Mesendoderm (in vitro differentiated cells): ENCODE measurements at regions not wholly inside any gene's neighbourhood (a gene's known extent, or its start where the extent isn't known, plus 50 kb on each side); places are given as distances from the start of the nearest gene placed in this dataset.
"Not testable (repeated sequence)": the region's sequence is repeated elsewhere in the genome, so short reads cannot be mapped to it uniquely, and the experiment has no call there.

Experiments used
- DNase-seq: peaks from one replicate; pipeline ENCODE4 v3.0.0; 2013
- H2AK5ac ChIP-seq: 2 replicates; pipeline ENCODE4 v1.6.1; 2013; ENCODE audit warnings: low read length, inconsistent platforms
- H2BK120ac ChIP-seq: 2 replicates; pipeline ENCODE4 v1.6.1; 2013; ENCODE audit warnings: low read depth, mild to moderate bottlenecking, low read length, moderate library complexity, mixed read lengths
- H2BK15ac ChIP-seq: replicated peaks from 2 replicates; pipeline ENCODE4 v1.6.1; 2013; ENCODE audit warnings: low read depth, mild to moderate bottlenecking, moderate library complexity
- H2BK5ac ChIP-seq: 2 replicates; pipeline ENCODE4 v1.6.1; 2013; ENCODE audit warnings: low read length, inconsistent platforms
- H3K18ac ChIP-seq: 2 replicates; pipeline ENCODE4 v1.6.1; 2013; ENCODE audit warnings: mild to moderate bottlenecking, low read length, mixed read lengths
- H3K23ac ChIP-seq: one replicate; pipeline ENCODE4 v1.6.1; 2013; ENCODE audit warnings: low read length
- H3K27ac ChIP-seq: 2 replicates; pipeline ENCODE4 v1.5.1; 2013; ENCODE audit warnings: low read depth, mild to moderate bottlenecking, inconsistent platforms, low read length, moderate library complexity
- H3K27me3 ChIP-seq: 2 replicates; pipeline ENCODE4 v1.6.1; 2013; ENCODE audit warnings: low read length, control low read depth, mild to moderate bottlenecking, inconsistent platforms; ENCODE audit not compliant: insufficient read depth, poor library complexity
- H3K36me3 ChIP-seq: 2 replicates; pipeline ENCODE4 v1.6.1; 2013; ENCODE audit warnings: low read length, inconsistent platforms; ENCODE audit not compliant: control insufficient read depth, insufficient read depth
- H3K4ac ChIP-seq: one replicate; pipeline ENCODE4 v1.6.1; 2013; ENCODE audit warnings: low read depth, mild to moderate bottlenecking, low read length, moderate library complexity
- H3K4me1 ChIP-seq: 2 replicates; pipeline ENCODE4 v1.6.1; 2013; ENCODE audit warnings: low read depth, low read length, inconsistent platforms; ENCODE audit not compliant: control insufficient read depth
- H3K4me2 ChIP-seq: 2 replicates; pipeline ENCODE4 v1.6.1; 2013; ENCODE audit warnings: low read length
- H3K4me3 ChIP-seq: 2 replicates; pipeline ENCODE4 v1.5.1; 2013; ENCODE audit warnings: mild to moderate bottlenecking, low read length
- H3K56ac ChIP-seq: one replicate; pipeline ENCODE4 v1.6.1; 2013; ENCODE audit warnings: low read length
- H3K79me1 ChIP-seq: 2 replicates; pipeline ENCODE4 v1.6.1; 2013; ENCODE audit warnings: low read length, inconsistent platforms
- H3K79me2 ChIP-seq: 2 replicates; pipeline ENCODE4 v1.6.1; 2013; ENCODE audit warnings: mild to moderate bottlenecking, low read length; ENCODE audit not compliant: control insufficient read depth, insufficient read depth
- H3K9ac ChIP-seq: 2 replicates; pipeline ENCODE4 v1.6.1; 2013; ENCODE audit warnings: low read length, inconsistent platforms
- H4K5ac ChIP-seq: one replicate; pipeline ENCODE4 v1.6.1; 2013; ENCODE audit warnings: low read length
- H4K8ac ChIP-seq: one replicate; pipeline ENCODE4 v1.6.1; 2013; ENCODE audit warnings: low read depth, mild to moderate bottlenecking, control low read depth, low read length, moderate library complexity
- WGBS: extraction: QIAGEN DNeasy Blood & Tissue Kit; methylation state at CpG from one replicate; pipeline ENCODE4 v1.1.7; 2013; ENCODE audit warnings: low lambda C conversion rate, missing lambda C conversion rate; ENCODE audit not compliant: insufficient coverage; ENCODE audit errors: extremely low coverage; 5-methylcytosine and 5-hydroxymethylcytosine counted together

DNA sequence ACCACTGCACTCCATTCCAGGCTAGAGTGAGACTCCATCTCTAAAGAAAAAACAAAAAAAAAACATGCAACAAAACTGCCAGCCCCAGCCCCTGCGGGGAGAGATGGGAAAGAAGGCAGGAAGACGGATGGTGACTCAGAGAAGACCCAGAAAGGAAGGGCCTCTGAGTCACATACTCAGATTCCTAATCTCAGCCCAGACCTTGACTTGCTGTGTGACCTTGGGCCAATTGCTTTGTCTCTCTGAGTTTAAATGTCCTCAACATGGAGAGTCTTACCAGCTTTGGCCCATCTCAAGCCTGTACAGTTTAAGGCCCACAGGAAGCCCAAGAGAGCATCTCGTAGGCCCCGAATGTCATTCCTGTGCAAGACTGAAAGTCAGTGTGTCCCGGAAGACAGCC lies 86.5 kb upstream of the LHX1 start:
- H3K4ac ChIP-seq = peak overlapping the region; percentile 96
- peak overlapping the region; percentile 88 for H3K56ac ChIP-seq
- H2AK5ac ChIP-seq = peak overlapping the region; percentile 10
- H4K8ac ChIP-seq = no peak overlapping the region
- peak overlapping the region; percentile 83 for H3K23ac ChIP-seq
- no peaks in the 10 kb centered on the region for H3K36me3 ChIP-seq
- H3K9ac ChIP-seq = peak overlapping the region; percentile 26
- H3K4me2 ChIP-seq = no peak overlapping the region
- no peaks in the 10 kb centered on the region for H3K79me2 ChIP-seq
- peak; percentile 82 for DNase-seq
- WGBS = no CpG with 5 or more reads among the region's 5 CpGs
- peaks cover 31% of the 10 kb centered on the region for H3K4me1 ChIP-seq
- H2BK15ac ChIP-seq = no peak overlapping the region
- peak overlapping the region; percentile 87 for H3K27ac ChIP-seq
- H3K27me3 ChIP-seq = no peaks in the 10 kb centered on the region
- H2BK120ac ChIP-seq = peak overlapping the region; percentile 73
- H2BK5ac ChIP-seq = peak overlapping the region; percentile 90
- no peaks in the 10 kb centered on the region for H3K79me1 ChIP-seq
- no peak overlapping the region for H3K4me3 ChIP-seq
- H4K5ac ChIP-seq = peak overlapping the region; percentile 71
- H3K18ac ChIP-seq = peak overlapping the region; percentile 77

DNA sequence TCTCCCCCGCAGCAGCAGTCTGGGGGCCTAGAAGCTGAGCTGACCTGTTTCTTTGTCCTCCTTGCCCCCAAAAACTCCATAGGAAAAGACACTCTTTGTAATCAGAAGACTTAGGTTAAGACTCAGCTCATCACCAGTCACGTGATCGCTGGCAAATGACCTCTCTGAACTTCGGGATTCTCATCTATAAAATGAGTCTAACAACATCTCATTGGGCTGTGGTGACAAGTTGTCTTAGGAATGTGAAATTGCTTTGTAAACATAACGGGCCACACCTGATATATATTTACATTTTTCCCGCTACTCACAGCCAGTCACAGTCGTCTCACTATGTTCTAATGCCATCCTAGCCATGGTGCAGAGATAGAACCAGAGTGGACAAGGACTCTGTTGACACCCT lies 86.0 kb upstream of the LHX1 start:
- H3K79me1 ChIP-seq = no peaks in the 10 kb centered on the region
- no peak for DNase-seq
- H3K4me2 ChIP-seq = no peak overlapping the region
- H2BK120ac ChIP-seq = peak overlapping the region; percentile 7
- H2BK5ac ChIP-seq = peak overlapping the region; percentile 90
- H2AK5ac ChIP-seq = peak overlapping the region; percentile 99
- H3K4me1 ChIP-seq = peaks cover 27% of the 10 kb centered on the region
- no peak overlapping the region for H2BK15ac ChIP-seq
- WGBS = no CpG with 5 or more reads among the region's 7 CpGs
- no peaks in the 10 kb centered on the region for H3K79me2 ChIP-seq
- H4K5ac ChIP-seq = peak overlapping the region; percentile 71
- peak overlapping the region; percentile 88 for H3K56ac ChIP-seq
- H3K36me3 ChIP-seq = no peaks in the 10 kb centered on the region
- H3K4me3 ChIP-seq = no peak overlapping the region
- peak overlapping the region; percentile 87 for H3K27ac ChIP-seq
- no peaks in the 10 kb centered on the region for H3K27me3 ChIP-seq
- peak overlapping the region; percentile 83 for H3K23ac ChIP-seq
- H3K9ac ChIP-seq = peak overlapping the region; percentile 26
- H3K4ac ChIP-seq = peak overlapping the region; percentile 96
- peak overlapping the region; percentile 28 for H3K18ac ChIP-seq
- no peak overlapping the region for H4K8ac ChIP-seq

GRCh38 chr17:36852478-36852877 lies 84.8 kb upstream of the LHX1 start:
- H3K4me1 ChIP-seq = peaks cover 22% of the 10 kb centered on the region
- H4K5ac ChIP-seq, DNase-seq, H2BK5ac ChIP-seq, H3K4me2 ChIP-seq, H3K27me3 ChIP-seq, H2AK5ac ChIP-seq, H3K9ac ChIP-seq, H3K4ac ChIP-seq, H3K56ac ChIP-seq, H2BK120ac ChIP-seq, H3K18ac ChIP-seq, H3K4me3 ChIP-seq, H4K8ac ChIP-seq, H3K79me1 ChIP-seq, H3K27ac ChIP-seq, H3K79me2 ChIP-seq, H3K23ac ChIP-seq, H2BK15ac ChIP-seq, H3K36me3 ChIP-seq: not testable (repeated sequence)
- WGBS = no CpG with 5 or more reads among the region's 1 CpG

DNA sequence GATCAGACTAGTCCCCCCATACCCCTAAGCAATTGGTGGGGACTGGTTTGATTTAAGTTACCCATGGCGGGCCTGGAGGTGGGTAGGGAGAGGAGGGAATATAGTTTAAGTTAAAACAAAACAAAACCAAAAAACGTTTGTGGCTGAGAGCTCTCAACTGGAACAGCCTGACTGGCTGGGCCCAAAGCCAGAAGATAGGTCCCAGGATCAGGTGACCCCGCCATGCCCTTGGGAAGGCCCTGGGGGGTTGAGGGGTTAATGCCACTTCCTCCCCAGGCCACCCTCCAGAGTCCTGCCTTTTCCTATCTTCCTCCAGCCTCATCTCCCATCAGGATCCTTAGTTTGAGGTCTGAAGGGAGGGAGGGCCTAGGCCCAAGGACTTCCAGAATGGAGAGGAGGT lies 82.3 kb upstream of the LHX1 start:
- H4K5ac ChIP-seq = no peak overlapping the region
- peak overlapping the region; percentile 68 for H3K56ac ChIP-seq
- H3K4ac ChIP-seq = no peak overlapping the region
- H2AK5ac ChIP-seq = peak overlapping the region; percentile 96
- H3K27ac ChIP-seq = no peak overlapping the region
- H3K23ac ChIP-seq = no peak overlapping the region
- H3K36me3 ChIP-seq = no peaks in the 10 kb centered on the region
- H3K4me2 ChIP-seq = no peak overlapping the region
- H3K4me1 ChIP-seq = peaks cover 14% of the 10 kb centered on the region
- no peaks in the 10 kb centered on the region for H3K27me3 ChIP-seq
- H2BK15ac ChIP-seq = no peak overlapping the region
- DNase-seq = no peak
- peak overlapping the region; percentile 57 for H2BK5ac ChIP-seq
- no peak overlapping the region for H3K18ac ChIP-seq
- no peaks in the 10 kb centered on the region for H3K79me2 ChIP-seq
- H3K79me1 ChIP-seq = no peaks in the 10 kb centered on the region
- no CpG with 5 or more reads among the region's 3 CpGs for WGBS
- no peak overlapping the region for H2BK120ac ChIP-seq
- H3K4me3 ChIP-seq = no peak overlapping the region
- no peak overlapping the region for H4K8ac ChIP-seq
- no peak overlapping the region for H3K9ac ChIP-seq

DNA sequence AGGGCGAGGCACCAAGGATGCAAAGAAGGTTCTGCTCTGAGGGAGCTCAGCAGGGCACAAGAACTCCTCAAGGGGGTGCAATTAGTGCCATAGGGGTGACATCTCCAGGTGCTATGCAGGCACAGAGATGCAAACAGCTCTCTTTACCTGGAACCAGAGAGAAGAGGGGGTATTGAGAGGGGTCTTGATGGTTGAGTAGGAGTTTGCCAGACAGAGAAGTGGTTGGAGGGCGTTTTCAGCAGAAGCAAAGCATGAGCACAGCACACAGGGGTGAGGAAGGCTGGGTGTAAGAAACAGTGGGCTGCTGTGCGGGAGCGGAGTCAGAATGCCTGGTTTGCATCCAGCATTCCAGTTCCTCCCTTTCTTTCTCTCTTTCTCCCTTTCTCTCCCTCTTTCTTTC lies 81.8 kb upstream of the LHX1 start:
- WGBS = no CpG with 5 or more reads among the region's 4 CpGs
- Histone ChIP-seq H3K79me2 (no peaks in the 10 kb centered on the region), H3K79me1 (no peaks in the 10 kb centered on the region), H2AK5ac (peak overlapping the region; percentile 96), H3K27ac (no peak overlapping the region), H3K23ac (peak overlapping the region; percentile 15), H2BK120ac (no peak overlapping the region), H2BK15ac (no peak overlapping the region), H3K27me3 (no peaks in the 10 kb centered on the region), H4K5ac (no peak overlapping the region), H3K9ac (no peak overlapping the region), H3K18ac (no peak overlapping the region), H3K36me3 (no peaks in the 10 kb centered on the region), H3K4me2 (no peak overlapping the region), H3K4me3 (no peak overlapping the region), H2BK5ac (peak overlapping the region; percentile 47), H3K4ac (no peak overlapping the region), H4K8ac (no peak overlapping the region), H3K4me1 (peaks cover 12% of the 10 kb centered on the region), H3K56ac (peak overlapping the region; percentile 68)
- no peak for DNase-seq

GRCh38 chr17:36856222-36856621 lies 81.1 kb upstream of the LHX1 start:
- Histone ChIP-seq H4K5ac (no peak overlapping the region), H3K23ac (no peak overlapping the region), H3K36me3 (no peaks in the 10 kb centered on the region), H2BK120ac (no peak overlapping the region), H3K56ac (no peak overlapping the region), H2AK5ac (no peak overlapping the region), H3K4me2 (no peak overlapping the region), H3K27me3 (no peaks in the 10 kb centered on the region), H3K79me2 (no peaks in the 10 kb centered on the region), H3K9ac (no peak overlapping the region), H4K8ac (no peak overlapping the region), H3K79me1 (no peaks in the 10 kb centered on the region), H3K4me1 (peaks cover 4% of the 10 kb centered on the region), H3K4me3 (no peak overlapping the region), H3K18ac (no peak overlapping the region), H3K27ac (no peak overlapping the region), H3K4ac (no peak overlapping the region), H2BK5ac (no peak overlapping the region), H2BK15ac (no peak overlapping the region)
- no peak for DNase-seq
- WGBS = no CpG with 5 or more reads among the region's 7 CpGs
